GM12878 (cell line): ENCODE measurements at regions not wholly inside any gene's neighbourhood (a gene's known extent, or its start where the extent isn't known, plus 50 kb on each side); places are given as distances from the start of the nearest gene placed in this dataset.

ENCODE experiments used
- ATAC-seq: fragments of 200-7000 bp; cut with Tn5 transposase; 3 replicates; pipeline ENCODE4 v1.9.1; 2020; ENCODE audit warnings: mild to moderate bottlenecking, moderate library complexity
- BruUV-seq: library from RNA; stranded (reverse); fragments of 400-500 nt; replicated peaks from 2 replicates; lab custom pipeline; 2021; lab: Mats Ljungman, UMichigan
- CTCF ChIA-PET: fragments of 300-600 bp; sonication (Branson Sonifier 250); formaldehyde crosslinking; extraction: SDS; loops from one replicate; lab custom pipeline; 2021; ENCODE audit warnings: inconsistent platforms; lab: Yijun Ruan, JAX
- POLR2A ChIA-PET: fragments of 350-600 bp; formaldehyde crosslinking; extraction: SDS; loops from one replicate; lab custom pipeline; 2021; ENCODE audit warnings: inconsistent platforms; lab: Charles Lee
- RAD21 ChIA-PET: fragments of 300-600 bp; sonication (Branson Sonifier 250); formaldehyde crosslinking; loops from one replicate; lab custom pipeline; 2023; ENCODE audit warnings: antibody characterized with exemption; ENCODE audit not compliant: unreplicated experiment; lab: Charles Lee
- SMC1A ChIA-PET: fragments of 300-600 bp; sonication (Branson Sonifier 250); formaldehyde crosslinking; loops from one replicate; lab custom pipeline; 2023; ENCODE audit not compliant: unreplicated experiment, uncharacterized antibody; lab: Charles Lee
- DNase-seq: peaks from one replicate; pipeline ENCODE4 v3.0.0-alpha.2; 2011; ENCODE audit warnings: low read depth, low spot score
- FAIRE-seq: peaks from 3 replicates; lab custom pipeline; 2011; peaks lifted over from hg19 to GRCh38; lab: Jason Lieb, UNC
- H2AFZ ChIP-seq: 2 replicates; pipeline ENCODE4 v1.6.0; 2011; ENCODE audit warnings: low read depth, low read length, control low read depth; ENCODE audit not compliant: control insufficient read depth
- H3K27ac ChIP-seq: 2 replicates; pipeline ENCODE4 v1.5.1; 2011; ENCODE audit warnings: control low read depth; ENCODE audit not compliant: control insufficient read depth, insufficient read depth
- H3K27me3 ChIP-seq, 2 experiments: replicated peaks in 1 of 2; 2 replicates each; pipeline versions ENCODE4 v1.6.0 to v1.6.1; 2011; ENCODE audit warnings: low read length in 1 of 2; ENCODE audit not compliant: control insufficient read depth in 2 of 2, insufficient read depth in 2 of 2
- H3K36me3 ChIP-seq, 2 experiments: 2 replicates each; pipeline ENCODE4 v1.5.1; 2011; ENCODE audit warnings: low read length in 1 of 2; ENCODE audit not compliant: control insufficient read depth in 2 of 2, insufficient read depth in 2 of 2
- H3K4me1 ChIP-seq: 2 replicates; pipeline ENCODE4 v1.6.1; 2011; ENCODE audit warnings: mild to moderate bottlenecking, low read length, moderate library complexity, mixed read lengths; ENCODE audit not compliant: control insufficient read depth, insufficient read depth
- H3K4me2 ChIP-seq: 2 replicates; pipeline ENCODE4 v1.6.0; 2011; ENCODE audit warnings: control low read depth; ENCODE audit not compliant: control insufficient read depth, insufficient read depth
- H3K4me3 ChIP-seq: fragments of 200-600 bp; sonication (generic); 2 replicates; pipeline ENCODE4 v1.5.1; 2016
- H3K79me2 ChIP-seq: 2 replicates; pipeline ENCODE4 v1.6.0; 2011; ENCODE audit warnings: low read length; ENCODE audit not compliant: control insufficient read depth, insufficient read depth
- H3K9ac ChIP-seq: 2 replicates; pipeline ENCODE4 v1.8.0; 2011; ENCODE audit warnings: low read length, control low read depth, mixed read lengths; ENCODE audit not compliant: control insufficient read depth, insufficient read depth
- H3K9me3 ChIP-seq: replicated peaks from 3 replicates; pipeline ENCODE4 v1.5.1; 2011; ENCODE audit warnings: mild to moderate bottlenecking, low read length; ENCODE audit not compliant: control insufficient read depth, insufficient read depth
- H4K20me1 ChIP-seq: 2 replicates; pipeline ENCODE4 v1.6.0; 2011; ENCODE audit not compliant: control insufficient read depth, insufficient read depth
- BHLHE40 ChIP-seq, 2 experiments: fragments of 450-650 bp in 1 of 2; IDR thresholded peaks; 2 replicates each; pipeline ENCODE4 v1.6.1; 2011 to 2017; ENCODE audit warnings: low read depth in 2 of 2, borderline replicate concordance in 1 of 2, improper control_type of control experiment in 1 of 2, low read length in 1 of 2, mild to moderate bottlenecking in 1 of 2
- CHD2 ChIP-seq: IDR thresholded peaks from 2 replicates; pipeline ENCODE4 v1.6.1; 2011; ENCODE audit warnings: low read depth, low read length, improper control_type of control experiment, borderline replicate concordance
- HDAC6 ChIP-seq: fragments of 200-600 bp; sonication (generic); IDR thresholded peaks from one replicate; pipeline ENCODE4 v1.8.0; 2017; ENCODE audit warnings: antibody characterized with exemption; ENCODE audit not compliant: unreplicated experiment
- MTA2 ChIP-seq: fragments of 450-650 bp; IDR thresholded peaks from 2 replicates; pipeline ENCODE4 v1.6.1; 2016; ENCODE audit warnings: low read depth, mild to moderate bottlenecking, moderate library complexity
- NFIC ChIP-seq: IDR thresholded peaks from 2 replicates; pipeline ENCODE4 v1.6.1; 2012; ENCODE audit warnings: low read depth, mild to moderate bottlenecking, inconsistent platforms, low read length, moderate library complexity
- NR2F1 ChIP-seq: fragments of 450-650 bp; conservative IDR thresholded peaks from 2 replicates; pipeline ENCODE4 v1.6.1; 2017; ENCODE audit warnings: mild to moderate bottlenecking
- NRF1 ChIP-seq: conservative IDR thresholded peaks from 2 replicates; pipeline ENCODE4 v1.6.1; 2011; ENCODE audit warnings: mild to moderate bottlenecking, low read depth, low read length, improper control_type of control experiment
- PKNOX1 ChIP-seq: fragments of 450-650 bp; IDR thresholded peaks from 2 replicates; pipeline ENCODE4 v1.6.1; 2016; ENCODE audit warnings: mild to moderate bottlenecking
- RBBP5 ChIP-seq: fragments of 200-600 bp; sonication (generic); conservative IDR thresholded peaks from 2 replicates; pipeline ENCODE4 v1.6.1; 2016
- RELA ChIP-seq: fragments of 450-650 bp; IDR thresholded peaks from 2 replicates; pipeline ENCODE4 v1.8.0; 2014; ENCODE audit warnings: borderline replicate concordance; ENCODE audit not compliant: partially characterized antibody
- SMARCA5 ChIP-seq: fragments of 450-650 bp; IDR thresholded peaks from 2 replicates; pipeline ENCODE4 v1.6.1; 2017; ENCODE audit warnings: mild to moderate bottlenecking
- SRF ChIP-seq, 2 experiments: IDR thresholded peaks; 2 replicates each; pipeline ENCODE4 v1.6.1; 2011; ENCODE audit warnings: low read depth in 2 of 2, low read length in 2 of 2, mild to moderate bottlenecking in 1 of 2, moderate library complexity in 1 of 2
- TAF1 ChIP-seq: IDR thresholded peaks from 2 replicates; pipeline ENCODE4 v1.6.1; 2011; ENCODE audit warnings: mild to moderate bottlenecking, low read depth, low read length, borderline replicate concordance
- YY1 ChIP-seq: IDR thresholded peaks from 2 replicates; pipeline ENCODE4 v1.6.1; 2011; ENCODE audit warnings: low read depth, mild to moderate bottlenecking, low read length
- ZSCAN29 ChIP-seq: fragments of 450-650 bp; IDR thresholded peaks from 2 replicates; pipeline ENCODE4 v1.6.1; 2017; ENCODE audit warnings: mild to moderate bottlenecking, moderate library complexity
- WGBS: methylation state at CpG from one replicate; pipeline ENCODE4 v1.1.6; 2016; ENCODE audit warnings: low lambda C conversion rate; ENCODE audit not compliant: insufficient replicate concordance, insufficient coverage; ENCODE audit errors: missing lambda C conversion rate; 5-methylcytosine and 5-hydroxymethylcytosine counted together
- in situ Hi-C: fragments of 300-500 bp; cut with MboI; formaldehyde crosslinking; loops from 9 replicates; pipeline ENCODE4 v1.14.3; 2018; ENCODE audit warnings: mixed read lengths
- intact Hi-C: fragments of 100-400 bp; cut with micrococcal nuclease; formaldehyde crosslinking; loops from one replicate; pipeline ENCODE4 v1.14.2; 2022; ENCODE audit not compliant: unreplicated experiment
- TF ChIP-seq, protein P1 (sequence below): fragments of 450-650 bp; IDR thresholded peaks from 2 replicates; pipeline ENCODE4 v1.6.1; 2017; ENCODE audit warnings: mild to moderate bottlenecking, moderate library complexity

GRCh38 chr13:111479412-111479811 is 159.0 kb downstream of the TEX29 start:
- 27% methylated on average over 10 of the region's 14 CpGs for WGBS
- Histone ChIP-seq H3K9me3 (no peaks in the 10 kb centered on the region), H3K4me2 (no peak overlapping the region), H4K20me1 (no peaks in the 10 kb centered on the region), H3K27me3 (no peaks in the 10 kb centered on the region), H3K27ac (no peak overlapping the region), H3K9ac (no peak overlapping the region), H3K36me3 (no peaks in the 10 kb centered on the region), H3K4me3 (no peak overlapping the region), H2AFZ (no peak overlapping the region), H3K79me2 (no peaks in the 10 kb centered on the region), H3K4me1 (no peaks in the 10 kb centered on the region)
- RAD21 ChIA-PET: no interaction called here
- intact Hi-C loops: no loop called here
- POLR2A ChIA-PET: no interaction called here
- CTCF ChIA-PET: no interaction called here
- ATAC-seq: no peak
- DNase-seq: no peak
- SMC1A ChIA-PET: no interaction called here
- BruUV-seq: no TSS peak
- TF ChIP-seq TAF1 (no peak), CHD2 (no peak), HDAC6 (no peak), PKNOX1 (no peak), BHLHE40 (IDR thresholded peaks at IDR 0.05; ENCODE audit: borderline replicate concordance in 1 of 2, low read depth in 2 of 2, low read length in 1 of 2) (no peak)
- in situ Hi-C loops: no loop called here
- no peak for FAIRE-seq

DNA sequence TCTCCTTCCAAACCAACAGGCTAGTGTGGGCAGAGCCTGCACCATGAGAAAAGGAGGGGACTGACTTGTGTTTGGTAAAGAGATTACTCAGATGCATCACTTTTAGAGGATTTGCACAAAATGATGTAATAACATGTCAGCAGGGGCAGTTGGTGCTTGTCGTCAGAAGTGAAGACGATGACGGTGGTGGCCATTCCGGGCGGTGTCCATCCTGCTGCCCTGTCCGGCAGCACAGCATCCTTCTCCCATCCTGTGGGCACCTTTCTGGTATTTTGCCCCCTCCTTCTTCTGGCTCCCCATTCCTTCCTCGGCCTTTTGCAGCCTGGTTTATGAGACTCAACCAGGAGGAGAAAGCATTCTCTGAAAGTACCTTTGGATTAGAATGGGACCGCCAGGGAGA is 160.1 kb downstream of the TEX29 start:
- in situ Hi-C loops (no loop called here), intact Hi-C loops (no loop called here)
- no peak overlapping the region for H2AFZ ChIP-seq
- H3K4me2 ChIP-seq: no peak overlapping the region
- no peak for FAIRE-seq
- 47% methylated on average over 8 of the region's 8 CpGs for WGBS
- ChIA-PET POLR2A (no interaction called here), RAD21 (no interaction called here), CTCF (no interaction called here), SMC1A (no interaction called here)
- ATAC-seq: no peak
- H3K27me3 ChIP-seq: no peaks in the 10 kb centered on the region
- no peak overlapping the region for H3K4me3 ChIP-seq
- no peak overlapping the region for H3K9ac ChIP-seq
- H3K4me1 ChIP-seq: no peaks in the 10 kb centered on the region
- no peaks in the 10 kb centered on the region for H3K79me2 ChIP-seq
- no peaks in the 10 kb centered on the region for H4K20me1 ChIP-seq
- no TSS peak for BruUV-seq
- H3K9me3 ChIP-seq: no peaks in the 10 kb centered on the region
- H3K27ac ChIP-seq: no peak overlapping the region
- no peak for DNase-seq
- no peaks in the 10 kb centered on the region for H3K36me3 ChIP-seq
- TF ChIP-seq NR2F1: no peak
- TF ChIP-seq NRF1: no peak
- TF ChIP-seq NFIC: no peak
- TF ChIP-seq MTA2: no peak
- no peak for TF ChIP-seq RELA
- no peak for TF ChIP-seq YY1
- no peak for TF ChIP-seq SRF (IDR thresholded peaks at IDR 0.05; ENCODE audit: low read depth in 2 of 2, low read length in 2 of 2)
- TF ChIP-seq RBBP5: no peak
- TF ChIP-seq ZSCAN29: no peak
- TF ChIP-seq, protein P1, sequence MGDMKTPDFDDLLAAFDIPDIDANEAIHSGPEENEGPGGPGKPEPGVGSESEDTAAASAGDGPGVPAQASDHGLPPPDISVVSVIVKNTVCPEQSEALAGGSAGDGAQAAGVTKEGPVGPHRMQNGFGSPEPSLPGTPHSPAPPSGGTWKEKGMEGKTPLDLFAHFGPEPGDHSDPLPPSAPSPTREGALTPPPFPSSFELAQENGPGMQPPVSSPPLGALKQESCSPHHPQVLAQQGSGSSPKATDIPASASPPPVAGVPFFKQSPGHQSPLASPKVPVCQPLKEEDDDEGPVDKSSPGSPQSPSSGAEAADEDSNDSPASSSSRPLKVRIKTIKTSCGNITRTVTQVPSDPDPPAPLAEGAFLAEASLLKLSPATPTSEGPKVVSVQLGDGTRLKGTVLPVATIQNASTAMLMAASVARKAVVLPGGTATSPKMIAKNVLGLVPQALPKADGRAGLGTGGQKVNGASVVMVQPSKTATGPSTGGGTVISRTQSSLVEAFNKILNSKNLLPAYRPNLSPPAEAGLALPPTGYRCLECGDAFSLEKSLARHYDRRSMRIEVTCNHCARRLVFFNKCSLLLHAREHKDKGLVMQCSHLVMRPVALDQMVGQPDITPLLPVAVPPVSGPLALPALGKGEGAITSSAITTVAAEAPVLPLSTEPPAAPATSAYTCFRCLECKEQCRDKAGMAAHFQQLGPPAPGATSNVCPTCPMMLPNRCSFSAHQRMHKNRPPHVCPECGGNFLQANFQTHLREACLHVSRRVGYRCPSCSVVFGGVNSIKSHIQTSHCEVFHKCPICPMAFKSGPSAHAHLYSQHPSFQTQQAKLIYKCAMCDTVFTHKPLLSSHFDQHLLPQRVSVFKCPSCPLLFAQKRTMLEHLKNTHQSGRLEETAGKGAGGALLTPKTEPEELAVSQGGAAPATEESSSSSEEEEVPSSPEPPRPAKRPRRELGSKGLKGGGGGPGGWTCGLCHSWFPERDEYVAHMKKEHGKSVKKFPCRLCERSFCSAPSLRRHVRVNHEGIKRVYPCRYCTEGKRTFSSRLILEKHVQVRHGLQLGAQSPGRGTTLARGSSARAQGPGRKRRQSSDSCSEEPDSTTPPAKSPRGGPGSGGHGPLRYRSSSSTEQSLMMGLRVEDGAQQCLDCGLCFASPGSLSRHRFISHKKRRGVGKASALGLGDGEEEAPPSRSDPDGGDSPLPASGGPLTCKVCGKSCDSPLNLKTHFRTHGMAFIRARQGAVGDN: no peak
- TF ChIP-seq SMARCA5: no peak
